H9 (cell line): ENCODE measurements at regions not wholly inside any gene's neighbourhood (a gene's known extent, or its start where the extent isn't known, plus 50 kb on each side); places are given as distances from the start of the nearest gene placed in this dataset.

Experiments used
- DNase-seq: peaks from one replicate; pipeline ENCODE4 v3.0.0-alpha.2; 2017
- H2AFZ ChIP-seq: one replicate; pipeline ENCODE4 v1.6.1; 2013; ENCODE audit warnings: mild to moderate bottlenecking, low read length, control low read depth, moderate library complexity
- H2AK5ac ChIP-seq: 2 replicates; pipeline ENCODE4 v1.6.1; 2013; ENCODE audit warnings: low read length, control low read depth, mixed read lengths; ENCODE audit not compliant: insufficient read length
- H2BK120ac ChIP-seq: one replicate; pipeline ENCODE4 v1.6.1; 2013; ENCODE audit warnings: low read depth, mild to moderate bottlenecking, low read length, control low read depth, inconsistent platforms; ENCODE audit not compliant: poor library complexity, severe bottlenecking
- H2BK12ac ChIP-seq: 2 replicates; pipeline ENCODE4 v1.6.1; 2013; ENCODE audit warnings: low read length, control low read depth, mixed read lengths, low read depth; ENCODE audit not compliant: insufficient read length
- H2BK15ac ChIP-seq: 2 replicates; pipeline ENCODE4 v1.6.1; 2013; ENCODE audit warnings: low read depth, low read length, control low read depth
- H2BK20ac ChIP-seq: one replicate; pipeline ENCODE4 v1.6.1; 2013; ENCODE audit warnings: low read depth, mild to moderate bottlenecking, low read length, control low read depth, inconsistent platforms; ENCODE audit not compliant: poor library complexity, severe bottlenecking
- H2BK5ac ChIP-seq: 2 replicates; pipeline ENCODE4 v1.6.1; 2013; ENCODE audit warnings: low read length, control low read depth, mixed read lengths; ENCODE audit not compliant: insufficient read length
- H3K14ac ChIP-seq: 2 replicates; pipeline ENCODE4 v1.6.1; 2013; ENCODE audit warnings: low read length, control low read depth; ENCODE audit not compliant: insufficient read depth
- H3K18ac ChIP-seq: 2 replicates; pipeline ENCODE4 v1.6.1; 2013; ENCODE audit warnings: low read depth, mild to moderate bottlenecking, mixed read lengths, low read length, control low read depth; ENCODE audit not compliant: insufficient read length
- H3K23ac ChIP-seq: 2 replicates; pipeline ENCODE4 v1.6.1; 2013; ENCODE audit warnings: low read length, control low read depth, mixed read lengths, low read depth; ENCODE audit not compliant: insufficient read length
- H3K23me2 ChIP-seq: 2 replicates; pipeline ENCODE4 v1.6.1; 2013; ENCODE audit warnings: low read depth, mild to moderate bottlenecking, mixed read lengths, low read length, control low read depth; ENCODE audit not compliant: insufficient read length, poor library complexity, severe bottlenecking
- H3K27ac ChIP-seq: 2 replicates; pipeline ENCODE4 v1.5.1; 2013; ENCODE audit warnings: low read length, control low read depth, mixed read lengths, low read depth; ENCODE audit not compliant: insufficient read length
- H3K27me3 ChIP-seq: 2 replicates; pipeline ENCODE4 v1.6.1; 2013; ENCODE audit warnings: low read length, control low read depth, inconsistent platforms; ENCODE audit not compliant: insufficient read depth
- H3K4ac ChIP-seq: 2 replicates; pipeline ENCODE4 v1.6.1; 2013; ENCODE audit warnings: low read depth, mild to moderate bottlenecking, control low read depth, inconsistent platforms, low read length, moderate library complexity
- H3K4me1 ChIP-seq: 2 replicates; pipeline ENCODE4 v1.6.1; 2013; ENCODE audit warnings: low read length, control low read depth, inconsistent platforms; ENCODE audit not compliant: insufficient read depth
- H3K4me2 ChIP-seq: 2 replicates; pipeline ENCODE4 v1.6.1; 2013; ENCODE audit warnings: low read length, control low read depth, mixed read lengths; ENCODE audit not compliant: insufficient read length, insufficient read depth
- H3K56ac ChIP-seq: 2 replicates; pipeline ENCODE4 v1.6.1; 2013; ENCODE audit warnings: low read depth, mild to moderate bottlenecking, mixed read lengths, low read length, control low read depth; ENCODE audit not compliant: insufficient read length
- H3K79me1 ChIP-seq: 2 replicates; pipeline ENCODE4 v1.6.1; 2013; ENCODE audit warnings: low read depth, mild to moderate bottlenecking, moderate library complexity, low read length, control low read depth, inconsistent platforms; ENCODE audit not compliant: insufficient read depth, poor library complexity, severe bottlenecking
- H3K79me2 ChIP-seq: 2 replicates; pipeline ENCODE4 v1.6.1; 2013; ENCODE audit warnings: low read length, control low read depth, inconsistent platforms; ENCODE audit not compliant: insufficient read depth
- H3K9ac ChIP-seq: 2 replicates; pipeline ENCODE4 v1.6.1; 2013; ENCODE audit warnings: low read length, control low read depth, mixed read lengths; ENCODE audit not compliant: insufficient read length; ENCODE audit errors: extremely low read depth
- H3K9me3 ChIP-seq: one replicate; pipeline ENCODE4 v1.6.1; 2013; ENCODE audit warnings: low read depth, low read length, inconsistent platforms; ENCODE audit not compliant: control insufficient read depth
- H3T11ph ChIP-seq: one replicate; pipeline ENCODE4 v1.6.1; 2013; ENCODE audit warnings: mild to moderate bottlenecking, low read length, control low read depth, inconsistent platforms
- H4K20me1 ChIP-seq: one replicate; pipeline ENCODE4 v1.6.1; 2013; ENCODE audit not compliant: control insufficient read depth, insufficient read length, insufficient read depth
- H4K5ac ChIP-seq: 2 replicates; pipeline ENCODE4 v1.6.1; 2013; ENCODE audit warnings: low read depth, mild to moderate bottlenecking, mixed read lengths, low read length, control low read depth; ENCODE audit not compliant: insufficient read length
- H4K8ac ChIP-seq: replicated peaks from 2 replicates; pipeline ENCODE4 v1.6.1; 2013; ENCODE audit warnings: low read length, control low read depth, mixed read lengths, low read depth; ENCODE audit not compliant: insufficient read length
- H4K91ac ChIP-seq: 2 replicates; pipeline ENCODE4 v1.6.1; 2013; ENCODE audit warnings: low read depth, mild to moderate bottlenecking, moderate library complexity, mixed read lengths, low read length, control low read depth; ENCODE audit not compliant: insufficient read length
- H3K27ac Mint-ChIP-seq, 3 experiments: 2 replicates in 2 of 3; 3 replicates in 1 of 3; pipeline ENCODE4 v1.8.0; 2020 to 2021; ENCODE audit warnings: mixed read lengths in 3 of 3, mild to moderate bottlenecking in 1 of 3, moderate library complexity in 1 of 3
- H3K27me3 Mint-ChIP-seq: 2 replicates; pipeline ENCODE4 v1.8.0; 2021; ENCODE audit warnings: low read depth, mild to moderate bottlenecking, moderate library complexity, mixed read lengths
- H3K36me3 Mint-ChIP-seq, 3 experiments: 2 replicates in 2 of 3; 3 replicates in 1 of 3; pipeline ENCODE4 v1.8.0; 2020 to 2021; ENCODE audit warnings: low read depth in 3 of 3, mixed read lengths in 3 of 3; ENCODE audit not compliant: insufficient read depth in 1 of 3
- H3K4me1 Mint-ChIP-seq, 2 experiments: 2 replicates each; pipeline ENCODE4 v1.8.0; 2020; ENCODE audit warnings: mixed read lengths in 2 of 2
- H3K4me3 Mint-ChIP-seq, 2 experiments: 2 replicates in 1 of 2; 3 replicates in 1 of 2; pipeline ENCODE4 v1.8.0; 2020 to 2021; ENCODE audit warnings: mild to moderate bottlenecking in 2 of 2, mixed read lengths in 2 of 2, moderate library complexity in 1 of 2
- H3K9me3 Mint-ChIP-seq, 2 experiments: 2 replicates in 1 of 2; 3 replicates in 1 of 2; pipeline ENCODE4 v1.8.0; 2020; ENCODE audit warnings: mild to moderate bottlenecking in 2 of 2, mixed read lengths in 2 of 2, moderate library complexity in 1 of 2
- WGBS: extraction: QIAGEN DNeasy Blood & Tissue Kit; methylation state at CpG from one replicate; pipeline ENCODE4 v1.1.7; 2013; ENCODE audit warnings: missing lambda C conversion rate, low lambda C conversion rate, mixed read lengths; ENCODE audit not compliant: insufficient read length; ENCODE audit errors: extremely low coverage; 5-methylcytosine and 5-hydroxymethylcytosine counted together
- TF ChIP-seq, protein P1 (sequence below): fragments of 200-600 bp; sonication (generic); conservative IDR thresholded peaks from 3 replicates; pipeline ENCODE4 v1.8.0; 2021; ENCODE audit warnings: antibody characterized with exemption, mild to moderate bottlenecking

DNA sequence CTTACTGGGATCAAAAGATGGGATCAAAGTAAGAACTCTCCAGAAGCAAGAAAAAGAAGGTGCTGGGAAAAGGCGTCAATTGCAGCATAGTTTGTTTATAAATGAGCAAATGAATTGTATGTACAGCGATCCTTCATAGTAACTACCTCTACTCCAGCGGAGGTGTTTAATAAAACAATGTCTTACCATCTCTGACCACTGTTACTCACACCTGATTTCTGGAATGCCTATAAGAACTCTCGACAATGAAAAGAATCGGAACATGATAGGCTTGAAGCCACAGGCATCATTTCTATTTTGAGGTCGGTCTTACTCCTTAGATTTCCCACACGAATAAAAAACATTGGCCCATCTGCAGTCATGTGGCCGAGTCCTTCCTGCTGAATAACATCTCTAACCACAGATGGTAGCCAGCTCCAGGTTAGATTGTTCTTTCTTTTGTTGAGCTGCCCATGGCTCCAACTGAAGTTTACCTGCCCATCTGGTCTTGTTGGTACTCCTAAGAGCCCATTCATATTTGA is 67.6 kb downstream of the CLDN34 start:
- no peak overlapping the region for H3K4me2 ChIP-seq
- no peak overlapping the region for H2AK5ac ChIP-seq
- H3K9me3 Mint-ChIP-seq: peaks cover 28 to 31% of the 10 kb centered on the region in 2 experiments
- peaks cover 3% of the 10 kb centered on the region; the same call in 1 of the 2 replicates for H3K4me1 ChIP-seq
- H4K8ac ChIP-seq: no peak overlapping the region
- no peaks in the 10 kb centered on the region for H3K27me3 Mint-ChIP-seq
- H2BK5ac ChIP-seq: no peak overlapping the region
- no peak overlapping the region for H3K4me3 Mint-ChIP-seq
- H3K36me3 Mint-ChIP-seq: peaks cover 5 to 14% (median 10%) of the 10 kb centered on the region in 3 experiments; a peak in 6 of 7 replicates
- no peak overlapping the region for H3K18ac ChIP-seq
- H3K79me1 ChIP-seq: no peaks in the 10 kb centered on the region
- TF ChIP-seq, protein P1, sequence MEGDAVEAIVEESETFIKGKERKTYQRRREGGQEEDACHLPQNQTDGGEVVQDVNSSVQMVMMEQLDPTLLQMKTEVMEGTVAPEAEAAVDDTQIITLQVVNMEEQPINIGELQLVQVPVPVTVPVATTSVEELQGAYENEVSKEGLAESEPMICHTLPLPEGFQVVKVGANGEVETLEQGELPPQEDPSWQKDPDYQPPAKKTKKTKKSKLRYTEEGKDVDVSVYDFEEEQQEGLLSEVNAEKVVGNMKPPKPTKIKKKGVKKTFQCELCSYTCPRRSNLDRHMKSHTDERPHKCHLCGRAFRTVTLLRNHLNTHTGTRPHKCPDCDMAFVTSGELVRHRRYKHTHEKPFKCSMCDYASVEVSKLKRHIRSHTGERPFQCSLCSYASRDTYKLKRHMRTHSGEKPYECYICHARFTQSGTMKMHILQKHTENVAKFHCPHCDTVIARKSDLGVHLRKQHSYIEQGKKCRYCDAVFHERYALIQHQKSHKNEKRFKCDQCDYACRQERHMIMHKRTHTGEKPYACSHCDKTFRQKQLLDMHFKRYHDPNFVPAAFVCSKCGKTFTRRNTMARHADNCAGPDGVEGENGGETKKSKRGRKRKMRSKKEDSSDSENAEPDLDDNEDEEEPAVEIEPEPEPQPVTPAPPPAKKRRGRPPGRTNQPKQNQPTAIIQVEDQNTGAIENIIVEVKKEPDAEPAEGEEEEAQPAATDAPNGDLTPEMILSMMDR: no peak
- no peak overlapping the region for H4K91ac ChIP-seq
- H4K5ac ChIP-seq: no peak overlapping the region
- no peak overlapping the region for H3K23ac ChIP-seq
- H3K27me3 ChIP-seq: no peaks in the 10 kb centered on the region
- H3K4me1 Mint-ChIP-seq: peaks cover 18 to 21% of the 10 kb centered on the region in 2 experiments
- H2BK20ac ChIP-seq: no peak overlapping the region
- H2BK12ac ChIP-seq: no peak overlapping the region
- no peak overlapping the region for H2BK120ac ChIP-seq
- H4K20me1 ChIP-seq: no peaks in the 10 kb centered on the region
- no peak for DNase-seq
- no peak overlapping the region for H3K9ac ChIP-seq
- H3K79me2 ChIP-seq: no peaks in the 10 kb centered on the region; the same call in 1 of the 2 replicates
- no peak overlapping the region for H3K14ac ChIP-seq
- no peak overlapping the region for H3K27ac Mint-ChIP-seq
- no peak overlapping the region for H3K4ac ChIP-seq
- H3T11ph ChIP-seq: no peak overlapping the region
- no peaks in the 10 kb centered on the region for H3K9me3 ChIP-seq
- no peak overlapping the region for H3K56ac ChIP-seq
- H3K27ac ChIP-seq: no peak overlapping the region
- no CpG with 5 or more reads among the region's 8 CpGs for WGBS
- no peaks in the 10 kb centered on the region for H3K23me2 ChIP-seq
- H2BK15ac ChIP-seq: no peak overlapping the region
- no peak overlapping the region for H2AFZ ChIP-seq
